ENCODE measurements at regions not wholly inside any gene's neighbourhood (a gene's known extent, or its start where the extent isn't known, plus 50 kb on each side); places are given as distances from the start of the nearest gene placed in this dataset.

GRCh38 chr13:106678646-106679418, 110.9 kb upstream of the ARGLU1 start:
- DNase-seq (ENCODE audit: low read depth), result no peak

DNA sequence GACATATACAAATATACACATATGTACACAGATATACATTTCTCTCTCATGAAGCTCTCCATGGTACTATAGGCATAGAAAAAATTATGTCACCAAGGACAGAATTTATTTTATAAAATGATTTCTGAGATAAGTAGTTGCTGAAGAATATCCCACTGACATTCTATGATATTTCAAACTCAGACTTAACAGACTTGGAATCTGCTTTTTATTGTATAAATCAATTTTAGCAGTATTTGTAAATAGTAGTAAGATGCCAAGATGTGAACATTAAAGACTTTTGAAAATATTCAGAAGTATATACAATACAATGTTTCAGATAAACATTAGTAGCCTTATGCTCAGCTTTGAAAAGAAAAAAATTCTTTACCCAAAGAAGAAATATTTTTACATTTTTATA, 107.4 kb upstream of the ARGLU1 start:
- no peak for DNase-seq (ENCODE audit: low read depth)

GRCh38 chr13:106660746-106661625, 93.0 kb upstream of the ARGLU1 start:
- no peak for DNase-seq (ENCODE audit: low read depth)

DNA sequence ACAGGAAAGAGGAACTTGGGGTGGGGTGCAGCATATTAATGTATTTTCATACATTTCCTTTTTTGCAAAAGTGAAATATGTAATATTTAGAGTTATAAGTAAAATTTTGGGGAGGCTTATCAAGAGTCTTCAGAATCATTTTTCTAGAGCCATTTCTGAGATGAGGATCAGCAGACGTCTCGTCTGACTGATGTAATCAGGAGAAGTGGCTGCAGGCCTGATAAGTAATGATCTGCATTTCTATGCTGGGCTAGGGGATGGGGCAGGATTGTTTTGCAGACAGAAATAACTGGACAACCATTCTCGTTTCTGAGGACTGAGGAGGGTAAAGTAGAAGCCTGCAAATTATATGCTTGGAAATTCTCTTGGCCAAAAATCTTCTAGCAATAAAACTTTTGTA, 89.2 kb upstream of the ARGLU1 start:
- no peak for DNase-seq (ENCODE audit: low read depth)

GRCh38 chr13:106656186-106656585, 88.2 kb upstream of the ARGLU1 start:
- no peak for DNase-seq (ENCODE audit: low read depth)

DNA sequence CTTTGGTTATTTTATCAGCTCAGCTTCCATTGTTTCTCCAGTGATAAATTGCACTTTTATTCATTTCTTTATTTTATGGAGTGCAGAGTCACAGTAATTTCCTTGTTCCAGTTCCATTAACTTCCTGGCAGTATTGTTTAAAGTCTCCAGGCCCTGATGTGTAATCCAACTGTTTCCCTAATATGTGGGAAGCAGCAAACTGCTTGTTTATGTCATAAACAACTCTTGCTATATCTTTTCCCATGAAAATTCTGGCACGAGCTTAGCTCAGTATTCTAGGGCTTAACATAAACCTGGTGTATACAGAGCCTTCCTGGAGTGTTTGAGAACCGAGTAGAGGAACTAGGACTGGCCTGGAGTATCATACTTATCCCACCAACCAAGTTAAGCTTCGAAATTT, 83.5 kb upstream of the ARGLU1 start:
- no peak for DNase-seq (ENCODE audit: low read depth)

GRCh38 chr13:106650690-106651205, 82.8 kb upstream of the ARGLU1 start:
- DNase-seq (ENCODE audit: low read depth), result no peak

DNA sequence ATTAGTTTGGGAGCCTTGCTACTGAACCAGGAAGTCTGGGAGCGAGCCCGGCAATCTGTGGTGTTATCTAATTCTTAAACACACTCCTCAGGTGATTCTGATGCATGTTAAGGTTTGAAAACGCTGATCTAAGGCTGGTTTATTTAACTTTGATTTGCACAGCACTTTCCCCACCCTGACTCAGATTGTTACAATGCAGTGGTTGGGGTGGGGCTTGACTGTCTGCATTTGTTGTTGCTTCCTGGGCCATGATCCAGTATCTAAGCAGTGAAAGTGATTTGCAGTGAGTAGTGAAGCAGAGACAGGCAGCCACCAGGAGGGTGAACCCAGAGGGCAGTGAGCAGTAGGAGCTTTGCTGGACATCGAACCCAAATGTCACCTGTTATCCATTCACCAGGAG, 81.6 kb upstream of the ARGLU1 start:
- no peak for DNase-seq (ENCODE audit: low read depth)

GRCh38 chr13:106640515-106640914, 72.6 kb upstream of the ARGLU1 start:
- no peak for DNase-seq (ENCODE audit: low read depth)

DNA sequence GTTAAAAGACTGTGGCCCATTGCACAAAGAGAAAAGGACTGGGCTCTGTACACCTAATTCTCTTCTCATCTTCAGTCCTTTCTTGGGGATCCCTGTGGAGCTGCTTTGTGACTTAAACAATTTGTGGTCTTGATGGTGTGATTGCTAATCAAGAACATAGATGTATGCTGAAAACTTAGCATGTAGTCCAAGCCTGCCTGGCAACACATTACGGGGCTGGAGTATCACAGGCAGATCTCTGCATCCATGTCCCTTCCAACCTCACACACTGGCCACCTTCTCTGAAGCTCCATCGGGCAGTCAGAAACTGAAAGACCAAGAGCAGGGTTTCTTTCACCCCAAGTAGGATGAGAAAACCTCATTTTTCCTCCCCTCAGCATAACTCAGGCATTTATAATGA, 69.6 kb upstream of the ARGLU1 start:
- no peak for DNase-seq (ENCODE audit: low read depth)

DNA sequence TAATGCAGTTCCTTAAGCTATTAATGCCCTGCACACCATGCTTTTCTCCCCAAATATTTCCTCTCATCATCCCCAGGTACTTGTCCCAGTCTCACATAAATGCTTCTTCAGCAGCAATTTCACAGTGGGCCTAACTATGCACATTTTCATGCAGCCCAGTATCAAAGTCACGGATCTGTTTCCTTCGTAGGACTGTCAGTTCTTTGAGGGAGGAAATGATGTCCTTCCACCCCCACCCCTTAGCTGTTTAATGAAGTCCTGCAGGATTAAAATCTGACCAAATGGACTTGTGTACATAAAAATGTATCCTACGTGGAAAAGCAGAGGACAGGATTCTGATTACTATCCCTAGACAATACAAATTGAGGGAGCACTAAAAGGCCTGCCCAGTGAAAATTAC, 68.6 kb upstream of the ARGLU1 start:
- DNase-seq (ENCODE audit: low read depth), result no peak

DNA sequence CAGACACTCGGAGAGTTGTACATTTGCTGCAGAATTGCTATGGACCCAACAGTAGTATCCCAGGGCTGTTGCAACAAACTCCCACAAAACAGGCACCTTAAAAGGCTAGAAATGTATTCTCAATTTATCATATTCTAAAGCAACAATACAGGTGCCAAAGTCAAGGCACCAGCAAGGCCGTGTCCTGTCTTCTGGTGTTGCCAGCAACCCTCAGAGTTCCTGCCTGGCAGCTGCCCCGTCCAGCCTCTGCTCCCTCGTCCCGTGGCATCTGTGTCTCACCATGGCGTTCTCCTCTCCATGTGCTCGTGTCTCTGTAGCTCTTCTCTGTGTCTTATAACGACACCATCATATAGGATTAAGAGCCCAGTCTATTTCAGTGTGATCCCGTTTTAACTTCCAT, 67.7 kb upstream of the ARGLU1 start:
- DNase-seq (ENCODE audit: low read depth), result no peak

- no peak for DNase-seq (ENCODE audit: low read depth)
These were observed 65.4 kb upstream of the ARGLU1 start for GRCh38 chr13:106633321-106633720.

DNA sequence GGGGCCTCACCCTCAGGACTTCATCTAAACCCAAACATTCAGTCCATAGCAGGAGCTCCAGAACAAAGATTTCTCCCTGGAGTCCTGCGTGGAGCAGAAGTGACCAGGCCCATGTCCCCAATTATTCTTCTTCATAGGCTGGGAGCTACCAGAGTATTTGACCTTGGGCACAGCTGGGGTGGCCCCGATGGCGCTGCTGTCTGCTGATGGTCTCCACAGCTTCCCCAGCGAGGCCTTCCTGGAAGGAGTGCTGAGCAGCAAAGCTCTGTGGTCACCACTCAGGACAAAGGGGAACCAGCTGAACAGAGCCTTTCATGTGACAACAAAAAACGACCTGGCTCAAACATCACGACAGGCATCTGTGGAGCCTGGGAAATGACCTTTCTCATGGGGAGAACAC, 62.7 kb upstream of the ARGLU1 start:
- no peak for DNase-seq (ENCODE audit: low read depth)

DNA sequence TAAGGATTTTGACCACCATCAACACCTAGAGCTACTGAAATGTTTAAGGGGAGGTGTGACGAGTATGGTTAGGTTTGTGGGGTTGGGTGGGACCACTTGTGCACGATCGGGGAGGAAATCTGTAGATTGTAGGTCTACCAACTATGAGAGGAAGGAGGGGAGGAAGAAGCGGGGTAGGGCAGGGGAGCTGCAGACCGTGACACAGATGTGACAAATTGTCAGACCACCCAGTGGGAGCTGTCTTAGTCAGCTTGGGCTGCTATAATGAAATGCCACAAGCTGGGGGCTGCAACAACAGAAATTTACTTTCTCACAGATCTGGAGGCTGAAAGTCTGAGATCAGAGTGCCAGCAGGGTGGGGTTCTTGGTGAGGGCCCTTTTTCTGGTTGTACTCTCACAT, 62.2 kb upstream of the ARGLU1 start:
- DNase-seq (ENCODE audit: low read depth), result no peak

GRCh38 chr13:106628936-106629659, 61.2 kb upstream of the ARGLU1 start:
- no peak for DNase-seq (ENCODE audit: low read depth)

- DNase-seq (ENCODE audit: low read depth), result no peak
These were observed 58.5 kb upstream of the ARGLU1 start for GRCh38 chr13:106626473-106626872.

DNA sequence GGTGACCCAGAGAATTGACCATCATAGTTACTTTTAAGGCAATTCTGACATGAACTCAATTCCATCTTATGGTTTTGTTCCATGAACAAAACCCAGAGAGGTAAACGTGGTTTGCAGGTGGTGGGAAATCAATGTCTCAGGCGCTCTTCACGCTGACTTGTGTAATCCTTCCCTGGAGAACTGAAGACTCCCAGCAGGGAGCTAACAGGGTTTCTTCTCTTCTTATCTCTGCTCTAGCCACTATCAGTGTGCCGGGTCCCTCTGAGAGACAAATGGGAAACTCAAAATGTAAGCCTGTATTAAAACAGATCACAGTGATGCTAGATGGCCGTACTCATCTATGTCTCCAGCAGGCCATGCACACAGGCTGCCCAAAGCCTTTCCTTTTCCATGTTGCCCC, 57.6 kb upstream of the ARGLU1 start:
- no peak for DNase-seq (ENCODE audit: low read depth)

DNA sequence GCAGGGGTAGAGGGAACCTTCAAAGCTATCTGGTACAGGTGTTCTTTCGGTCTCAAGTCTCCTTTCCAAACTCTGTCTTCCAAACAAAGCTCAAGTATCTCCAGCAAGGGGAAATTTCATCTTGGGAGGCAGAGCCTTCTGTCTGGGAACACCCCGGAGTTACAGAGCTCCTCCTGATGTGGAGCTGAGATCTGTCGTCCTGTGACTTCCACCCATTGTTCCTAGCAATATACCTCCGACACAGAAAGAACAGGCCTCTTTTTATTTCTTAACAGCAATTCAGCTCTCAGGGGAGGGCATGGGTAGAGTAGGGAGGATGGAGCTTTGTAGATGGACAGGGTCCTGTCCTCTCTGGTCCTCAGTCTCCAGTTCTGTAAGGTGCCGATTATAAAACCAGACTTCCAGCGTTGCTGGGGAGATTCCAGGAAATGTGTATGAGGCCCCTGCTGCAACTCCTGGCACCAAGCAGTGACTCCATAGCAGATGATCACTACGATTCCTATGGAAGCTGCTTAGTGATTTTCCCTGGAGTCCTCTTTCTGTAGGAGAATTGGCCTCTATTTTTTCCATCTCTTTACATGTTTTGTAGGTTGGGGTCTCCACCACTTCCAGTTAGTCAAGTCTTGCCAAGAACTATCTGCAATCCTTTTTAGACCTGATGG, 56.0 kb upstream of the ARGLU1 start:
- no peak for DNase-seq (ENCODE audit: low read depth)

- DNase-seq (ENCODE audit: low read depth), result no peak
These were observed 53.9 kb upstream of the ARGLU1 start for GRCh38 chr13:106621833-106622232.

GRCh38 chr13:106619688-106620555, 52.0 kb upstream of the ARGLU1 start:
- DNase-seq (ENCODE audit: low read depth), result no peak

All from stimulated activated CD4-positive, alpha-beta T cell treated with anti-CD3 and anti-CD28 coated beads, Interleukin-2, amount 100 ng/mL, for 4 hours (primary cell).